Common myeloid progenitor, CD34-positive (primary cell): ENCODE measurements at regions not wholly inside any gene's neighbourhood (a gene's known extent, or its start where the extent isn't known, plus 50 kb on each side); places are given as distances from the start of the nearest gene placed in this dataset.
"Not testable (repeated sequence)": the region's sequence is repeated elsewhere in the genome, so short reads cannot be mapped to it uniquely, and the experiment has no call there.

Experiments used
- CTCF ChIA-PET: fragments of 350-600 bp; sonication (Branson Sonifier 250); formaldehyde crosslinking; loops from one replicate; lab custom pipeline; 2021; ENCODE audit warnings: antibody characterized with exemption; lab: Charles Lee
- POLR2A ChIA-PET: fragments of 350-600 bp; sonication (Branson Sonifier 250); formaldehyde crosslinking; loops from one replicate; lab custom pipeline; 2021; ENCODE audit warnings: antibody characterized with exemption; lab: Charles Lee
- DNase-seq, 3 donors: peaks; one replicate each; pipeline versions ENCODE4 v3.0.0 to v3.0.0-alpha.2; 2013
- H3K27ac ChIP-seq, 2 experiments: 1 replicate in 1 of 2; 2 replicates in 1 of 2; pipeline ENCODE4 v1.7.0; 2013; ENCODE audit warnings: inconsistent platforms in 2 of 2, low read length in 2 of 2, mild to moderate bottlenecking in 2 of 2, low read depth in 1 of 2, moderate library complexity in 1 of 2; ENCODE audit not compliant: severe bottlenecking in 2 of 2, insufficient read depth in 1 of 2, poor library complexity in 1 of 2
- H3K27me3 ChIP-seq, 5 experiments: replicated peaks in 2 of 5; 1 replicate in 3 of 5; 2 replicates in 2 of 5; pipeline versions ENCODE4 v1.6.1 to v1.7.0; 2013; ENCODE audit warnings: low read length in 4 of 5, mild to moderate bottlenecking in 2 of 5, moderate library complexity in 2 of 5, inconsistent platforms in 1 of 5; ENCODE audit not compliant: insufficient read depth in 5 of 5, control insufficient read depth in 4 of 5
- H3K36me3 ChIP-seq, 4 experiments: 1 replicate in 2 of 4; 2 replicates in 2 of 4; pipeline versions ENCODE4 v1.6.1 to v1.7.0; 2013; ENCODE audit warnings: low read length in 3 of 4, control low read depth in 1 of 4, mild to moderate bottlenecking in 1 of 4; ENCODE audit not compliant: control insufficient read depth in 4 of 4, insufficient read depth in 4 of 4
- H3K4me1 ChIP-seq, 4 experiments: 1 replicate in 3 of 4; 2 replicates in 1 of 4; pipeline versions ENCODE4 v1.6.1 to v1.7.1; 2013; ENCODE audit warnings: low read length in 3 of 4, mild to moderate bottlenecking in 3 of 4, control low read depth in 1 of 4, inconsistent platforms in 1 of 4, moderate library complexity in 1 of 4; ENCODE audit not compliant: control insufficient read depth in 4 of 4, insufficient read depth in 4 of 4; ENCODE audit errors: control extremely low read depth in 1 of 4
- H3K4me3 ChIP-seq, 7 experiments: 1 replicate in 4 of 7; 2 replicates in 3 of 7; pipeline versions ENCODE4 v1.5.1 to v1.7.0; 2013; ENCODE audit warnings: mild to moderate bottlenecking in 7 of 7, low read length in 6 of 7, moderate library complexity in 6 of 7, inconsistent platforms in 2 of 7, low read depth in 2 of 7, control low read depth in 1 of 7; ENCODE audit not compliant: insufficient read depth in 4 of 7, control insufficient read depth in 1 of 7; ENCODE audit errors: extremely low read depth in 1 of 7
- H3K9me3 ChIP-seq, 5 experiments: 1 replicate in 4 of 5; 2 replicates in 1 of 5; pipeline versions ENCODE4 v1.6.1 to v1.7.1; 2013; ENCODE audit warnings: low read length in 4 of 5, mild to moderate bottlenecking in 2 of 5, inconsistent platforms in 1 of 5, low read depth in 1 of 5, moderate library complexity in 1 of 5; ENCODE audit not compliant: control insufficient read depth in 4 of 5, insufficient read depth in 2 of 5; ENCODE audit errors: control extremely low read depth in 1 of 5
- WGBS: methylation state at CpG from one replicate; pipeline ENCODE4 v1.1.5; 2013; ENCODE audit not compliant: insufficient coverage; 5-methylcytosine and 5-hydroxymethylcytosine counted together

DNA sequence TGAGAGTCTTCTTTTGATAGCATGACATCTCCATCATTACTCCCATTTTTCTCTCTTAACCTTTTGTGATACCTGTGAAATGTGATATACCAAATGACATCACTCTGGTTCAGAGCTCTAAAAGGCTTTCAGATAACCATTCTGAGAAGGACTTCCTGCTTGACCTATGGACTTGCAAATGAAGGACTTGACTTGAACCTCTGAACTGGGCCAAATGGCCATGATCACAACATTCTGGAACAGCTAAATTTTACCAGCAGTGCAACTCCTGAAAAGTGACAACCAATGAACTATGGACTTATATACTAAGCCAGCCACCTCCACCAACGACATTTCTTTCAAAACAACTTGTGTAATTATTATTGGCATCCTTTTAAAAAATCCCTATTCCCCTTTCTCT lies 1085.8 kb upstream of the CITED2 start:
- no peak for DNase-seq
- no peaks in the 10 kb centered on the region for H3K27me3 ChIP-seq
- H3K4me1 ChIP-seq = no peaks in the 10 kb centered on the region
- POLR2A ChIA-PET = no interaction called here
- no peaks in the 10 kb centered on the region for H3K9me3 ChIP-seq
- H3K27ac ChIP-seq = no peak overlapping the region
- H3K4me3 ChIP-seq = no peak overlapping the region
- 100% methylated on average over 1 of the region's 1 CpG for WGBS
- CTCF ChIA-PET = no interaction called here
- H3K36me3 ChIP-seq = no peaks in the 10 kb centered on the region

- H3K4me1 ChIP-seq = no peaks in the 10 kb centered on the region
- no peak for DNase-seq
- no peak overlapping the region for H3K27ac ChIP-seq
- CTCF ChIA-PET = no interaction called here
- no CpG with 5 or more reads among the region's 2 CpGs for WGBS
- no peaks in the 10 kb centered on the region for H3K27me3 ChIP-seq
- H3K36me3 ChIP-seq = no peaks in the 10 kb centered on the region
- H3K9me3 ChIP-seq = no peaks in the 10 kb centered on the region
- H3K4me3 ChIP-seq = no peak overlapping the region
- POLR2A ChIA-PET = no interaction called here
Observed at GRCh38 chr6:140459209-140459608, 1084.8 kb upstream of the CITED2 start.

GRCh38 chr6:140446241-140446640 lies 1071.8 kb upstream of the CITED2 start:
- no peak for DNase-seq

GRCh38 chr6:140445474-140446004 lies 1071.1 kb upstream of the CITED2 start:
- ChIA-PET CTCF (no interaction called here), POLR2A (no interaction called here)
- Histone ChIP-seq H3K4me1 (no peaks in the 10 kb centered on the region), H3K9me3 (no peaks in the 10 kb centered on the region), H3K27ac (no peak overlapping the region), H3K4me3 (no peak overlapping the region), H3K36me3 (no peaks in the 10 kb centered on the region), H3K27me3 (no peaks in the 10 kb centered on the region)
- DNase-seq = no peak
- 71% methylated on average over 3 of the region's 3 CpGs for WGBS

More at GRCh38 chr6:140446241-140446640, 1071.8 kb upstream of the CITED2 start:
- ChIA-PET POLR2A (no interaction called here), CTCF (no interaction called here)
- Histone ChIP-seq H3K27me3 (no peaks in the 10 kb centered on the region), H3K9me3 (no peaks in the 10 kb centered on the region), H3K36me3 (no peaks in the 10 kb centered on the region), H3K27ac (no peak overlapping the region), H3K4me3 (no peak overlapping the region), H3K4me1 (no peaks in the 10 kb centered on the region)

- POLR2A ChIA-PET, H3K36me3 ChIP-seq, H3K27ac ChIP-seq, DNase-seq, H3K9me3 ChIP-seq, H3K4me1 ChIP-seq, H3K27me3 ChIP-seq, H3K4me3 ChIP-seq: not testable (repeated sequence)
- CTCF ChIA-PET = interaction anchor here (1.2 kb wide), 1 partner anchor 563 kb away, joined by 3 read pairs; no protein-coding TSS in a partner anchor
- 100% methylated on average over 2 of the region's 7 CpGs for WGBS
Observed at GRCh38 chr6:140443112-140443511, 1068.7 kb upstream of the CITED2 start.

- WGBS = 75% methylated on average over 6 of the region's 6 CpGs
- peak; percentile 38 to 63 (median 62) for DNase-seq
- ChIA-PET POLR2A (no interaction called here), CTCF (interaction anchor here (0.6 to 1.3 kb wide), 5 partner anchors 524 to 1222 kb away, joined by 3 to 4 read pairs (median 3); no protein-coding TSS in a partner anchor)
- no peak overlapping the region for H3K27ac ChIP-seq
- H3K4me3 ChIP-seq = no peak overlapping the region
- no peaks in the 10 kb centered on the region for H3K9me3 ChIP-seq
- no peaks in the 10 kb centered on the region for H3K4me1 ChIP-seq
- no peaks in the 10 kb centered on the region for H3K27me3 ChIP-seq
- no peaks in the 10 kb centered on the region for H3K36me3 ChIP-seq
Observed at GRCh38 chr6:140441256-140441655, 1066.8 kb upstream of the CITED2 start.

DNA sequence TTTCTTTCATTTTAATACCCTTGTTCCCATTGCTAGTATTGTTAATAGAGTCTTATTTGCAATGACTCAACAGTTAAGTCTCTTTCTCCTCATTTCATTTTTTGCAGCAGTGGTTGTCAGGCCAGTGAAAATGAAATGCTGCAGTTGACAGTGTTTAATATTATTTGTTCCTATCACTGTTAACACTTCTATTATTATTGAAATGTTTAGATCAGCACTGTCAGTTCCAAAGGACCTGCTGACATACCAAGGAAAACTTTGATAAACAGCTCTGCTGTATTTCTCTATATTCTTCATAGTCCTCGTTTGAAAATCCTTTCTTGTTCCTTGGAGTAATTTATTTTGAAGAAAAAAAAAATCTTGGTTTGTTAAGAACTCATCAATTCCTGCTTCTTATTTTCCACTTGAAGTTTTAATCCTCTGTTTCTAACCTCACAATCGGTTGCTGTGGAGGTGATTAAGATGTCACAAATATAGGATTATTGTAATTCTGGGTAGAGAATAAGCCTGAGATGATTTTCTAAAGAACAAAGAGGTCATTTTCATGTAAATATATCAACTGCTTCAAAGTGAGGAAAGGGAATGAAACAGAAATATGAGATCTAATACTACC lies 1065.9 kb upstream of the CITED2 start:
- CTCF ChIA-PET = interaction anchor here (0.6 to 1.5 kb wide), 2 partner anchors 548 to 1071 kb away, joined by 4 read pairs; no protein-coding TSS in a partner anchor

More for the DNA sequence above, 1065.9 kb upstream of the CITED2 start:
- H3K27me3 ChIP-seq = no peaks in the 10 kb centered on the region
- H3K27ac ChIP-seq = no peak overlapping the region
- H3K4me1 ChIP-seq = no peaks in the 10 kb centered on the region
- POLR2A ChIA-PET = no interaction called here
- DNase-seq = no peak
- no peaks in the 10 kb centered on the region for H3K36me3 ChIP-seq
- no peaks in the 10 kb centered on the region for H3K9me3 ChIP-seq
- H3K4me3 ChIP-seq = no peak overlapping the region
- no CpG with 5 or more reads among the region's 2 CpGs for WGBS
